ENCODE measurements at regions not wholly inside any gene's neighbourhood (a gene's known extent, or its start where the extent isn't known, plus 50 kb on each side); places are given as distances from the start of the nearest gene placed in this dataset.

DNA sequence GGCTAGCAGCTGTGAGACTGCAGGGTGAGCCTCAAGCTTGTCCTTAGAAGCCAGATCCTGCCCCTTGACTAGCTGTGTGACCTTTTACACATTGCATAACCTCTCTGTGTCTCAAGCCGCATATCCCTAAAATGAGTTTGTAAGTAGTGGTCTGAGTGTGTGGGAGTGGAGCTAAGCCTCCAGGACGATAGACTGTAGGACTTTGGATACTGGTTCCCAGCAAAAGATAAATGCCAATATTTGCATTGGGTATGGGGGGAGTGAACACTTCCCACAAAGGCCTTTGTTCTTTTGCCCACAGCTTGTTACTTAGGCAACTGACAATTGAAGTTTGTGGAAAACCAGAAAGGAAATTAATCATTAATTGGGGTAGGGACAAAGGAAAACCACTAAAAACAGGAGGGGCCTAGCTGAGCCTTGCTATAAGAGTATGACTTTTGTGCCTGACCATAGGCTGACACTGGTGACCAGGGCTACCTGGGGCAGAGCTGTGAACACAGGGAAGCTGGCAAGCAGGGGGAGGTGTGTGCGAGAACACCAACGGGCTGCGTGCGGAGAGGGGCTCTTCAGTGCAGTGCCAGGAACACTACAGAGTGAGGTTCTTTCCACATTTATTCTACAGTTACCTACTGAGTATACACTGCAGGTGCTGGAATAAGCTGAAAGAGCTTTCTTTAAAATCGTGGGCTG, 102.4 kb upstream of the ETV3 start:
- TF ChIP-seq CTCF (IDR thresholded peaks at IDR 0.05) (no peak), POLR2AphosphoS5 (IDR thresholded peaks at IDR 0.05) (no peak), POLR2A (IDR thresholded peaks at IDR 0.05) (peak in 1 of 4 donors; percentile 49), EP300 (IDR thresholded peaks at IDR 0.05) (peak in 3 of 4 donors; percentile 36 to 64 (median 46))

Data from upper lobe of left lung (tissue), 4 donors.